A673 (cell line): ENCODE measurements at regions not wholly inside any gene's neighbourhood (a gene's known extent, or its start where the extent isn't known, plus 50 kb on each side); places are given as distances from the start of the nearest gene placed in this dataset.

ENCODE experiments used
- EZH2 ChIP-seq: fragments of 200-600 bp; sonication (generic); IDR thresholded peaks from 2 replicates; pipeline ENCODE4 v1.6.1; 2017; ENCODE audit warnings: borderline replicate concordance, low read depth, mild to moderate bottlenecking, mixed read lengths, antibody characterized with exemption, low read length; ENCODE audit not compliant: poor library complexity, severe bottlenecking
- TF ChIP-seq, protein P1 (sequence below): fragments of 300-800, 200-600 bp; sonication (generic); conservative IDR thresholded peaks from 2 replicates; pipeline ENCODE4 v1.5.1; 2017; ENCODE audit warnings: low read depth, mild to moderate bottlenecking, antibody characterized with exemption, low read length, moderate library complexity, mixed read lengths

GRCh38 chr4:184968366-184968765 is 49.9 kb upstream of the HELT start:
- TF ChIP-seq, protein P1, sequence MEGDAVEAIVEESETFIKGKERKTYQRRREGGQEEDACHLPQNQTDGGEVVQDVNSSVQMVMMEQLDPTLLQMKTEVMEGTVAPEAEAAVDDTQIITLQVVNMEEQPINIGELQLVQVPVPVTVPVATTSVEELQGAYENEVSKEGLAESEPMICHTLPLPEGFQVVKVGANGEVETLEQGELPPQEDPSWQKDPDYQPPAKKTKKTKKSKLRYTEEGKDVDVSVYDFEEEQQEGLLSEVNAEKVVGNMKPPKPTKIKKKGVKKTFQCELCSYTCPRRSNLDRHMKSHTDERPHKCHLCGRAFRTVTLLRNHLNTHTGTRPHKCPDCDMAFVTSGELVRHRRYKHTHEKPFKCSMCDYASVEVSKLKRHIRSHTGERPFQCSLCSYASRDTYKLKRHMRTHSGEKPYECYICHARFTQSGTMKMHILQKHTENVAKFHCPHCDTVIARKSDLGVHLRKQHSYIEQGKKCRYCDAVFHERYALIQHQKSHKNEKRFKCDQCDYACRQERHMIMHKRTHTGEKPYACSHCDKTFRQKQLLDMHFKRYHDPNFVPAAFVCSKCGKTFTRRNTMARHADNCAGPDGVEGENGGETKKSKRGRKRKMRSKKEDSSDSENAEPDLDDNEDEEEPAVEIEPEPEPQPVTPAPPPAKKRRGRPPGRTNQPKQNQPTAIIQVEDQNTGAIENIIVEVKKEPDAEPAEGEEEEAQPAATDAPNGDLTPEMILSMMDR = no peak
- no peak for TF ChIP-seq EZH2
